K562 (cell line): ENCODE measurements at regions not wholly inside any gene's neighbourhood (a gene's known extent, or its start where the extent isn't known, plus 50 kb on each side); places are given as distances from the start of the nearest gene placed in this dataset.
A peak's percentile ranks its signal among the peaks of the same experiment; 100 is the strongest.

Experiments used
- ATAC-seq: fragments of 200-7000 bp; cut with Tn5 transposase; 3 replicates; pipeline ENCODE4 v1.9.1; 2020; ENCODE audit warnings: moderate library complexity
- BruUV-seq: library from RNA; stranded (reverse); fragments of 400-500 nt; replicated peaks from 2 replicates; lab custom pipeline; 2021; lab: Mats Ljungman, UMichigan
- CTCF ChIA-PET: fragments of 300-600 bp; formaldehyde crosslinking; extraction: SDS; loops from one replicate; lab custom pipeline; 2021; ENCODE audit warnings: low intra/inter-chr PET ratio; lab: Yijun Ruan, JAX
- POLR2A ChIA-PET: fragments of 300-600, 350-650 bp; sonication (Branson Sonifier 250); formaldehyde crosslinking; extraction: SDS; loops from one replicate; lab custom pipeline; 2021; ENCODE audit warnings: antibody characterized with exemption, inconsistent platforms; lab: Yijun Ruan, JAX
- DNase-seq, 4 experiments: peaks; one replicate each; pipeline versions ENCODE4 v3.0.0 to v3.0.0-alpha.2; 2011 to 2018; ENCODE audit warnings: low spot score in 3 of 4, mixed read lengths in 3 of 4; ENCODE audit errors: extremely low read depth in 1 of 4
- FAIRE-seq: peaks from 2 replicates; lab custom pipeline; 2011; peaks lifted over from hg19 to GRCh38; lab: Jason Lieb, UNC
- H2AFZ ChIP-seq: 2 replicates; pipeline ENCODE4 v1.6.0; 2011; ENCODE audit warnings: low read depth, low read length, control low read depth, inconsistent platforms
- H3K27ac ChIP-seq: fragments of 200-600 bp; 3 replicates; pipeline ENCODE4 v1.8.0; 2011; ENCODE audit warnings: low read depth, mild to moderate bottlenecking, control low read depth, inconsistent platforms, low read length, moderate library complexity, mixed read lengths; ENCODE audit errors: extremely low read depth
- H3K27me3 ChIP-seq, 2 experiments: fragments of 300-600 bp in 1 of 2; 2 replicates in 1 of 2; 3 replicates in 1 of 2; pipeline versions ENCODE4 v1.6.0 to v1.8.0; 2011; ENCODE audit warnings: inconsistent platforms in 2 of 2, low read length in 2 of 2, mild to moderate bottlenecking in 1 of 2, mixed read lengths in 1 of 2, moderate library complexity in 1 of 2; ENCODE audit not compliant: control insufficient read depth in 2 of 2, insufficient read depth in 2 of 2
- H3K36me3 ChIP-seq: fragments of 300-600 bp; 3 replicates; pipeline ENCODE4 v1.8.0; 2011; ENCODE audit warnings: mild to moderate bottlenecking, low read length, inconsistent platforms; ENCODE audit not compliant: control insufficient read depth, insufficient read depth
- H3K4me1 ChIP-seq, 2 experiments: fragments of 200-600 bp in 1 of 2; replicated peaks in 1 of 2; 2 replicates in 1 of 2; 3 replicates in 1 of 2; pipeline versions ENCODE4 v1.5.1 to v1.8.0; 2011; ENCODE audit warnings: inconsistent platforms in 2 of 2, low read length in 2 of 2, mild to moderate bottlenecking in 1 of 2, mixed read lengths in 1 of 2, moderate library complexity in 1 of 2; ENCODE audit not compliant: control insufficient read depth in 2 of 2, insufficient read depth in 2 of 2
- H3K4me2 ChIP-seq: 2 replicates; pipeline ENCODE4 v1.6.1; 2011; ENCODE audit warnings: low read length, control low read depth, inconsistent platforms, mixed read lengths; ENCODE audit not compliant: insufficient read depth
- H3K4me3 ChIP-seq: fragments of 200-600 bp; sonication (generic), shearing (Covaris generic); 2 replicates; pipeline ENCODE4 v1.5.1; 2016; ENCODE audit warnings: control low read depth, inconsistent platforms
- H3K79me2 ChIP-seq: fragments of 200-600 bp; 3 replicates; pipeline ENCODE4 v1.8.0; 2011; ENCODE audit warnings: low read length, inconsistent platforms; ENCODE audit not compliant: control insufficient read depth, insufficient read depth
- H3K9ac ChIP-seq, 2 experiments: 2 replicates each; pipeline versions ENCODE4 v1.6.0 to v1.6.1; 2011; ENCODE audit warnings: low read depth in 2 of 2, low read length in 2 of 2, control low read depth in 1 of 2, inconsistent platforms in 1 of 2, mild to moderate bottlenecking in 1 of 2, mixed read lengths in 1 of 2; ENCODE audit not compliant: insufficient read depth in 1 of 2
- H3K9me1 ChIP-seq: one replicate; pipeline ENCODE4 v1.6.0; 2011; ENCODE audit warnings: inconsistent platforms, mild to moderate bottlenecking, low read length, moderate library complexity; ENCODE audit not compliant: control insufficient read depth, insufficient read depth
- H3K9me3 ChIP-seq: replicated peaks from 2 replicates; pipeline ENCODE4 v1.5.1; 2011; ENCODE audit warnings: low read depth, low read length, inconsistent platforms; ENCODE audit not compliant: control insufficient read depth, insufficient read depth
- H4K20me1 ChIP-seq: replicated peaks from 2 replicates; pipeline ENCODE4 v1.6.1; 2011; ENCODE audit warnings: low read length, inconsistent platforms, mixed read lengths; ENCODE audit not compliant: control insufficient read depth, insufficient read depth
- ATF2 ChIP-seq: sonication (generic); formaldehyde crosslinking; IDR thresholded peaks from 2 replicates; pipeline ENCODE4 v1.8.1; 2022; ENCODE audit warnings: missing genetic modification reagents
- C11orf30 ChIP-seq: fragments of 450-650 bp; IDR thresholded peaks from 2 replicates; pipeline ENCODE4 v1.6.1; 2016; ENCODE audit warnings: low read depth, mild to moderate bottlenecking
- ESRRA ChIP-seq: fragments of 450-650 bp; IDR thresholded peaks from 2 replicates; pipeline ENCODE4 v1.6.1; 2014; ENCODE audit warnings: low read depth, mild to moderate bottlenecking, moderate library complexity, borderline replicate concordance
- FOXK1 ChIP-seq: sonication (generic); formaldehyde crosslinking; IDR thresholded peaks from 2 replicates; pipeline ENCODE4 v1.8.0; 2022; ENCODE audit warnings: missing genetic modification reagents, mild to moderate bottlenecking, borderline replicate concordance
- GABPA ChIP-seq: fragments of 200-800 bp; sonication (Bioruptor generic); conservative IDR thresholded peaks from 2 replicates; pipeline ENCODE4 v1.6.1; 2016; ENCODE audit warnings: low read depth, missing genetic modification characterization, missing compliant biosample characterization
- MEIS2 ChIP-seq: fragments of 450-650 bp; IDR thresholded peaks from 2 replicates; pipeline ENCODE4 v1.6.1; 2014; ENCODE audit warnings: mild to moderate bottlenecking; ENCODE audit not compliant: partially characterized antibody
- NUFIP1 ChIP-seq: fragments of 450-650 bp; IDR thresholded peaks from 2 replicates; pipeline ENCODE4 v1.6.1; 2018; ENCODE audit not compliant: partially characterized antibody
- PCBP1 ChIP-seq: fragments of 200-400 bp; formaldehyde crosslinking; IDR thresholded peaks from 2 replicates; pipeline ENCODE4 v1.6.1; 2018; ENCODE audit warnings: mild to moderate bottlenecking, low read depth, low read length; ENCODE audit not compliant: poor library complexity, severe bottlenecking
- PKNOX1 ChIP-seq: fragments of 450-650 bp; IDR thresholded peaks from 2 replicates; pipeline ENCODE4 v1.6.1; 2016
- SLC30A9 ChIP-seq: fragments of 250-450 bp; sonication (Bioruptor Pico); IDR thresholded peaks from 2 replicates; pipeline ENCODE4 v1.8.0; 2022; ENCODE audit warnings: mild to moderate bottlenecking, moderate library complexity
- SP1 ChIP-seq: sonication (generic); formaldehyde crosslinking; IDR thresholded peaks from 2 replicates; pipeline ENCODE4 v1.8.1; 2022; ENCODE audit warnings: mild to moderate bottlenecking, missing genetic modification reagents
- ZNF12 ChIP-seq: sonication (generic); formaldehyde crosslinking; IDR thresholded peaks from 2 replicates; pipeline ENCODE4 v1.4.0; 2020; ENCODE audit warnings: mild to moderate bottlenecking, missing genetic modification reagents
- ZNF431 ChIP-seq: sonication (generic); formaldehyde crosslinking; IDR thresholded peaks from 2 replicates; pipeline ENCODE4 v1.8.0; 2022; ENCODE audit warnings: mild to moderate bottlenecking, missing genetic modification reagents
- ZNF639 ChIP-seq, 2 experiments: fragments of 200-800 bp in 1 of 2; sonication (Bioruptor generic) in 1 of 2; sonication (generic) in 1 of 2; formaldehyde crosslinking in 1 of 2; IDR thresholded peaks in 1 of 2; conservative IDR thresholded peaks in 1 of 2; 2 replicates each; pipeline versions ENCODE4 v1.5.0 to v1.6.1; 2016 to 2020; ENCODE audit warnings: missing compliant biosample characterization in 1 of 2, missing genetic modification characterization in 1 of 2, missing genetic modification reagents in 1 of 2
- WGBS: fragments of 100-300 bp; shearing (Covaris generic); methylation state at CpG from one replicate; pipeline ENCODE4 v1.1.6; 2016; ENCODE audit warnings: low coverage, mixed read lengths; ENCODE audit not compliant: insufficient coverage; ENCODE audit errors: missing lambda C conversion rate; 5-methylcytosine and 5-hydroxymethylcytosine counted together
- in situ Hi-C: fragments of 300-500 bp; cut with MboI; formaldehyde crosslinking; loops from 4 replicates; pipeline ENCODE4 v1.15.0; 2018; ENCODE audit warnings: inconsistent platforms, mixed read lengths
- intact Hi-C: fragments of 100-400 bp; cut with micrococcal nuclease; formaldehyde crosslinking; loops from 2 replicates; pipeline ENCODE4 v1.14.2; 2022
- TF ChIP-seq, protein P1 (sequence below), 2 experiments: fragments of 450-650 bp; conservative IDR thresholded peaks; 2 replicates each; pipeline ENCODE4 v1.6.1; 2017; ENCODE audit warnings: mild to moderate bottlenecking in 2 of 2, moderate library complexity in 2 of 2

DNA sequence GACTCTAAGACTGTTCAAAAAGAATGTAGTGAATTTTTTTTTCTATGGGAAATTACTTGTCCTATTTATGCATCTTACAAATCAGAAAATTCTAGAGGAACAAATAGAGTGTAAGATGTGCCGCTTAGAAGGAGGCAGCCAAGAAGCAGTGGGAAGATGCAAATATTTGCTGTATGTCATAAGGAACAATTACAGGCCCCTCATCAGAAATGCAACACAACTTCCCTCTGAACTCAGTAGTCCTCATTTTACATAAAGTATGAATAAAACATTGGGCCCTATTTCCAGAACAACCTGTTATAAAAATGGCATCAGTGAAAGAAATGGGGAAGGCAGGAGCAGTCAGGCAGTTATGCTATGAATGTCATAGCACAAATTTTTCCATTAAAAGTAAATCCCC lies 50.7 kb upstream of the SCG2 start (continued):
- TF ChIP-seq ESRRA = no peak
- TF ChIP-seq, all 486 proteins: peak for 0

DNA sequence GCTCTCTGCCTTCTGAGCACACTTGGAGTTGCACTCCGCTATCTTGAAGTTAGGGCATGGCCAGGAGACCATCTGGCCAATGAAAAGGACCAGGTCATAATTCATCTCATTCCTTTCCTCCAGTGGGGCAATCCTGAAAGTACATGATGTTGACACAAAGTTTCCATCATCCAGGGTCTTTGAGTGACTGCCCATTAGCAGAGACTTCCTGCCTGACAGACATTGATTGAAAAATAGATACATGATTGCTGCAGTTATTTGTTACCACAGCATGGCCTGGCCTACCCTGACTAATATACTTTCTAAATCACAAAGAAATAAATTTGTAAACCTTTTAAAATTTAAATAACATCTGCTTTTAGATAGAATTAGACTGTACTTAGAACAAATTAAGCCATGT lies 50.0 kb upstream of the SCG2 start:
- FAIRE-seq (no peak), DNase-seq (no peak), ATAC-seq (no peak)
- no peaks in the 10 kb centered on the region for H3K36me3 ChIP-seq
- ChIA-PET CTCF (no interaction called here), POLR2A (no interaction called here)
- H4K20me1 ChIP-seq = no peaks in the 10 kb centered on the region
- H2AFZ ChIP-seq = no peak overlapping the region
- no peaks in the 10 kb centered on the region for H3K9me3 ChIP-seq
- no peaks in the 10 kb centered on the region for H3K79me2 ChIP-seq
- no peak overlapping the region for H3K9ac ChIP-seq
- in situ Hi-C loops (no loop called here), intact Hi-C loops (no loop called here)
- 78% methylated on average over 1 of the region's 1 CpG for WGBS
- no peak overlapping the region for H3K4me3 ChIP-seq
- H3K4me1 ChIP-seq = peaks cover 0 to 6% of the 10 kb centered on the region in 2 experiments; a peak in 2 of 5 replicates
- H3K27ac ChIP-seq = no peak overlapping the region
- H3K4me2 ChIP-seq = no peak overlapping the region
- no peaks in the 10 kb centered on the region for H3K27me3 ChIP-seq
- no TSS peak for BruUV-seq
- no peaks in the 10 kb centered on the region for H3K9me1 ChIP-seq
- TF ChIP-seq MEIS2 (peak; percentile 45), PCBP1 (no peak), ZNF639 (CRISPR knock-in tag; conservative IDR thresholded peaks at IDR 0.05 in 1 of 2, IDR thresholded peaks at IDR 0.05 in 1 of 2) (no peak), PKNOX1 (peak; percentile 57), GABPA (tag) (no peak), ATF2 (CRISPR knock-in tag) (no peak), NUFIP1 (no peak), SLC30A9 (CRISPR knock-in tag) (no peak), ZNF431 (CRISPR knock-in tag) (no peak), FOXK1 (CRISPR knock-in tag) (no peak), C11orf30 (no peak), ZNF12 (CRISPR knock-in tag) (peak; percentile 88; the same call in 1 of the 2 replicates), SP1 (CRISPR knock-in tag) (no peak)
- TF ChIP-seq, protein P1, sequence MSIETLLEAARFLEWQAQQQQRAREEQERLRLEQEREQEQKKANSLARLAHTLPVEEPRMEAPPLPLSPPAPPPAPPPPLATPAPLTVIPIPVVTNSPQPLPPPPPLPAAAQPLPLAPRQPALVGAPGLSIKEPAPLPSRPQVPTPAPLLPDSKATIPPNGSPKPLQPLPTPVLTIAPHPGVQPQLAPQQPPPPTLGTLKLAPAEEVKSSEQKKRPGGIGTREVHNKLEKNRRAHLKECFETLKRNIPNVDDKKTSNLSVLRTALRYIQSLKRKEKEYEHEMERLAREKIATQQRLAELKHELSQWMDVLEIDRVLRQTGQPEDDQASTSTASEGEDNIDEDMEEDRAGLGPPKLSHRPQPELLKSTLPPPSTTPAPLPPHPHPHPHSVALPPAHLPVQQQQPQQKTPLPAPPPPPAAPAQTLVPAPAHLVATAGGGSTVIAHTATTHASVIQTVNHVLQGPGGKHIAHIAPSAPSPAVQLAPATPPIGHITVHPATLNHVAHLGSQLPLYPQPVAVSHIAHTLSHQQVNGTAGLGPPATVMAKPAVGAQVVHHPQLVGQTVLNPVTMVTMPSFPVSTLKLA (conservative IDR thresholded peaks at IDR 0.05) = no peak
